ENCODE measurements at regions not wholly inside any gene's neighbourhood (a gene's known extent, or its start where the extent isn't known, plus 50 kb on each side); places are given as distances from the start of the nearest gene placed in this dataset.

DNA sequence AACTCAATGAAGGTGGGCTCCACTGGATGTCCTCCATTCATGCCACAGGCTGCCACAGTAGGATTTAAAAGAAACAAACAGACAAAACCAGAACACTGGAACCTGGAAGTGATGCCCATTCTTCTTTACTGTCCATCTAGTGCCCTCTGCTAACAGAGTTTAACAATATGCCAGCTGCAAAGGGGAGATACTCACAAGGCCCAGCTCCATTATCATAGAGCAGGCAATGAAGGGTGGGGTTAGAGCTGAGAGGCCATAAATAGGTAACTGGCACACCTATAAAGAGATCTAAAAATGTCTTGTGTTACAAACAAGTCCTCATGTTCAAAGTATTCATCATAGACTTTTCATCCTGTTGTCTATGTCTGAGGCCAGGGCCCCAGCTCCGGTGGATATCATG lies 75.6 kb downstream of the SOD2 start:
- CTCF ChIA-PET (ENCODE audit: low intra/inter-chr PET ratio): no interaction called here
- no peak overlapping the region for H3K27ac ChIP-seq (ENCODE audit: extremely low read depth, low read depth, low read length)

GRCh38 chr6:159616456-159616855 lies 76.6 kb downstream of the SOD2 start:
- no peak for ATAC-seq
- no peak for TF ChIP-seq CREBBP (IDR thresholded peaks at IDR 0.05; ENCODE audit: low read depth, low read length)
- no peak for TF ChIP-seq TSC22D4 (tag; IDR thresholded peaks at IDR 0.05)
- TF ChIP-seq HDAC8 (tag; IDR thresholded peaks at IDR 0.05): no peak
- TF ChIP-seq SFPQ (IDR thresholded peaks at IDR 0.05; ENCODE audit: low read depth, low read length): no peak
- no peak for TF ChIP-seq CEBPZ (IDR thresholded peaks at IDR 0.05; ENCODE audit: borderline replicate concordance, low read depth, low read length)
- TF ChIP-seq POLR3A (IDR thresholded peaks at IDR 0.05; ENCODE audit: borderline replicate concordance, extremely low read depth, insufficient read depth, insufficient read length): no peak
- no peak for TF ChIP-seq LCOR (CRISPR knock-in tag; IDR thresholded peaks at IDR 0.05)
- TF ChIP-seq ZNF583 (CRISPR knock-in tag; IDR thresholded peaks at IDR 0.05): no peak
- no peak for TF ChIP-seq ZC3H11A (IDR thresholded peaks at IDR 0.05; ENCODE audit: low read depth, low read length)

More for the DNA sequence above, 75.6 kb downstream of the SOD2 start:
- FAIRE-seq (no peak), ATAC-seq (no peak), DNase-seq (ENCODE audit: extremely low read depth in 1 of 4, low spot score in 3 of 4) (no peak)
- Histone ChIP-seq H3K27me3 (ENCODE audit: control insufficient read depth in 2 of 2, insufficient read depth in 2 of 2, low read length in 2 of 2) (peaks cover 4 to 23% of the 10 kb centered on the region in 2 experiments; a peak in 4 of 5 replicates), H3K4me3 (no peak overlapping the region), H3K9me3 (replicated peaks; ENCODE audit: control insufficient read depth, insufficient read depth, low read depth, low read length) (peaks cover 2% of the 10 kb centered on the region; the same call in 1 of the 2 replicates), H3K36me3 (ENCODE audit: control insufficient read depth, insufficient read depth, low read length) (no peaks in the 10 kb centered on the region), H3K79me2 (ENCODE audit: control insufficient read depth, insufficient read depth, low read length) (no peaks in the 10 kb centered on the region), H3K4me1 (replicated peaks in 1 of 2; ENCODE audit: control insufficient read depth in 2 of 2, insufficient read depth in 2 of 2, low read length in 2 of 2) (no peaks in the 10 kb centered on the region), H2AFZ (ENCODE audit: low read depth, low read length) (no peak overlapping the region), H4K20me1 (replicated peaks; ENCODE audit: control insufficient read depth, insufficient read depth, low read length) (no peaks in the 10 kb centered on the region), H3K9me1 (ENCODE audit: control insufficient read depth, insufficient read depth, low read length) (no peaks in the 10 kb centered on the region), H3K9ac (ENCODE audit: insufficient read depth in 1 of 2, low read depth in 2 of 2, low read length in 2 of 2) (no peak overlapping the region), H3K4me2 (ENCODE audit: insufficient read depth, low read length) (no peak overlapping the region)
- no TSS peak for BruUV-seq (replicated peaks)
- intact Hi-C loops (cut with micrococcal nuclease) (no loop called here), in situ Hi-C loops (cut with MboI) (no loop called here)
- POLR2A ChIA-PET: interaction anchor here (1.0 kb wide), 1 partner anchor 13 kb away, joined by 3 read pairs; no protein-coding TSS in a partner anchor
- no peak for TF ChIP-seq KLF13 (tag; IDR thresholded peaks at IDR 0.05; ENCODE audit: borderline replicate concordance, low read depth)
- peak; percentile 15 for TF ChIP-seq RBM25 (IDR thresholded peaks at IDR 0.05; ENCODE audit: low read depth, low read length, severe bottlenecking)
- WGBS (ENCODE audit: insufficient coverage, low coverage, missing lambda C conversion rate): 6% methylated on average over 1 of the region's 1 CpG

More at GRCh38 chr6:159616456-159616855, 76.6 kb downstream of the SOD2 start:
- H3K4me2 ChIP-seq (ENCODE audit: insufficient read depth, low read length): no peak overlapping the region
- no peak overlapping the region for H3K9ac ChIP-seq (ENCODE audit: insufficient read depth in 1 of 2, low read depth in 2 of 2, low read length in 2 of 2)
- H4K20me1 ChIP-seq (replicated peaks; ENCODE audit: control insufficient read depth, insufficient read depth, low read length): no peaks in the 10 kb centered on the region
- H3K36me3 ChIP-seq (ENCODE audit: control insufficient read depth, insufficient read depth, low read length): no peaks in the 10 kb centered on the region
- H3K27me3 ChIP-seq (ENCODE audit: control insufficient read depth in 2 of 2, insufficient read depth in 2 of 2, low read length in 2 of 2): peaks cover 4 to 30% of the 10 kb centered on the region in 2 experiments; a peak in 4 of 5 replicates
- WGBS (ENCODE audit: insufficient coverage, low coverage, missing lambda C conversion rate): 4% methylated on average over 2 of the region's 2 CpGs
- DNase-seq (ENCODE audit: extremely low read depth in 1 of 4, low spot score in 3 of 4) (no peak), FAIRE-seq (no peak)
- no peak overlapping the region for H3K27ac ChIP-seq (ENCODE audit: extremely low read depth, low read depth, low read length)
- no peaks in the 10 kb centered on the region for H3K79me2 ChIP-seq (ENCODE audit: control insufficient read depth, insufficient read depth, low read length)
- no peaks in the 10 kb centered on the region for H3K4me1 ChIP-seq (replicated peaks in 1 of 2; ENCODE audit: control insufficient read depth in 2 of 2, insufficient read depth in 2 of 2, low read length in 2 of 2)
- ChIA-PET POLR2A (interaction anchor here (0.6 to 1.2 kb wide), 3 partner anchors 10 to 173 kb away, joined by 3 read pairs; no protein-coding TSS in a partner anchor), CTCF (ENCODE audit: low intra/inter-chr PET ratio) (no interaction called here)
- no TSS peak for BruUV-seq (replicated peaks)
- in situ Hi-C loops (cut with MboI) (no loop called here), intact Hi-C loops (cut with micrococcal nuclease) (no loop called here)
- H2AFZ ChIP-seq (ENCODE audit: low read depth, low read length): no peak overlapping the region
- no peak overlapping the region for H3K4me3 ChIP-seq
- H3K9me1 ChIP-seq (ENCODE audit: control insufficient read depth, insufficient read depth, low read length): no peaks in the 10 kb centered on the region
- peaks cover 2% of the 10 kb centered on the region; the same call in 1 of the 2 replicates for H3K9me3 ChIP-seq (replicated peaks; ENCODE audit: control insufficient read depth, insufficient read depth, low read depth, low read length)

All from K562 (cell line).